ENCODE measurements at regions not wholly inside any gene's neighbourhood (a gene's known extent, or its start where the extent isn't known, plus 50 kb on each side); places are given as distances from the start of the nearest gene placed in this dataset.

DNA sequence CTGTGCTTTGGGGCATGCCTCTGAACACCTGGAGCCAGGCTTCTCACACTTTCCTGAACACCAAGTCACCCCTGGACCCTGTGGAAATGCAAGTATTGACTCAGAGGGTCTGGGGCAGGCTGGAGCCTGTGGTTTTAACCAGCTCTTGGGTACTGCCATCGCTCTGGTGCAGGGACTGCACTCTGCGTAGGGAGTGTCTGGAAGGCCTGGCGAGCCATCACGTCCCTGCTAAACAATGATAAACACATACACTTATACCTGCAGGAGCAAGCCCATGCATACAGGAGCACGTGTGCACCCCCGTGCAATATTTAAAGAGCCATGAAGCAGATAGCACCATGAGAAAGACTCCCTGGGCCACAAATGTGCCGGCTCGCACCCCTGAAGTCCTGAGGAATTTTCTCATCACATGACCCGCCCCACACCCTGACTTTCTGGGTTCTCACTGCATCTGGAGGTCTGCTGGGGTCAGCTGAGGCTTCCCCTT is 267.7 kb downstream of the GADD45G start:
- Mint-ChIP-seq H3K27ac (no peak overlapping the region), H3K4me1 (peaks cover 6% of the 10 kb centered on the region), H3K36me3 (no peaks in the 10 kb centered on the region), H3K4me3 (no peak overlapping the region), H3K9me3 (no peaks in the 10 kb centered on the region), H3K27me3 (ENCODE audit: low read depth) (no peaks in the 10 kb centered on the region)
- TF ChIP-seq, protein P1, sequence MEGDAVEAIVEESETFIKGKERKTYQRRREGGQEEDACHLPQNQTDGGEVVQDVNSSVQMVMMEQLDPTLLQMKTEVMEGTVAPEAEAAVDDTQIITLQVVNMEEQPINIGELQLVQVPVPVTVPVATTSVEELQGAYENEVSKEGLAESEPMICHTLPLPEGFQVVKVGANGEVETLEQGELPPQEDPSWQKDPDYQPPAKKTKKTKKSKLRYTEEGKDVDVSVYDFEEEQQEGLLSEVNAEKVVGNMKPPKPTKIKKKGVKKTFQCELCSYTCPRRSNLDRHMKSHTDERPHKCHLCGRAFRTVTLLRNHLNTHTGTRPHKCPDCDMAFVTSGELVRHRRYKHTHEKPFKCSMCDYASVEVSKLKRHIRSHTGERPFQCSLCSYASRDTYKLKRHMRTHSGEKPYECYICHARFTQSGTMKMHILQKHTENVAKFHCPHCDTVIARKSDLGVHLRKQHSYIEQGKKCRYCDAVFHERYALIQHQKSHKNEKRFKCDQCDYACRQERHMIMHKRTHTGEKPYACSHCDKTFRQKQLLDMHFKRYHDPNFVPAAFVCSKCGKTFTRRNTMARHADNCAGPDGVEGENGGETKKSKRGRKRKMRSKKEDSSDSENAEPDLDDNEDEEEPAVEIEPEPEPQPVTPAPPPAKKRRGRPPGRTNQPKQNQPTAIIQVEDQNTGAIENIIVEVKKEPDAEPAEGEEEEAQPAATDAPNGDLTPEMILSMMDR (IDR thresholded peaks at IDR 0.05; ENCODE audit: unreplicated experiment): no peak
- peak in 1 of 2 experiments; percentile 26 for DNase-seq (ENCODE audit: low spot score in 2 of 2, unreplicated experiment in 2 of 2)

- no peaks in the 10 kb centered on the region for H3K36me3 Mint-ChIP-seq
- TF ChIP-seq, protein P1 (IDR thresholded peaks at IDR 0.05; ENCODE audit: unreplicated experiment): no peak
- no peaks in the 10 kb centered on the region for H3K9me3 Mint-ChIP-seq
- no peaks in the 10 kb centered on the region for H3K27me3 Mint-ChIP-seq (ENCODE audit: low read depth)
- peak in 1 of 2 experiments; percentile 33 for DNase-seq (ENCODE audit: low spot score in 2 of 2, unreplicated experiment in 2 of 2)
- H3K4me3 Mint-ChIP-seq: no peak overlapping the region
- peaks cover 6% of the 10 kb centered on the region for H3K4me1 Mint-ChIP-seq
- no peak overlapping the region for H3K27ac Mint-ChIP-seq
These were observed 268.3 kb downstream of the GADD45G start for GRCh38 chr9:89872913-89873707.

GRCh38 chr9:89873801-89874200 is 269.0 kb downstream of the GADD45G start:
- H3K36me3 Mint-ChIP-seq: no peaks in the 10 kb centered on the region
- TF ChIP-seq, protein P1 (IDR thresholded peaks at IDR 0.05; ENCODE audit: unreplicated experiment): no peak
- no peak overlapping the region for H3K27ac Mint-ChIP-seq
- DNase-seq (ENCODE audit: low spot score in 2 of 2, unreplicated experiment in 2 of 2): no peak
- H3K27me3 Mint-ChIP-seq (ENCODE audit: low read depth): no peaks in the 10 kb centered on the region
- H3K4me1 Mint-ChIP-seq: peaks cover 6% of the 10 kb centered on the region
- no peaks in the 10 kb centered on the region for H3K9me3 Mint-ChIP-seq
- no peak overlapping the region for H3K4me3 Mint-ChIP-seq

- TF ChIP-seq, protein P1 (IDR thresholded peaks at IDR 0.05; ENCODE audit: unreplicated experiment): no peak
- peaks cover 6% of the 10 kb centered on the region for H3K4me1 Mint-ChIP-seq
- no peak overlapping the region for H3K4me3 Mint-ChIP-seq
- no peak overlapping the region for H3K27ac Mint-ChIP-seq
- no peaks in the 10 kb centered on the region for H3K36me3 Mint-ChIP-seq
- peak in 1 of 2 experiments; percentile 34 for DNase-seq (ENCODE audit: low spot score in 2 of 2, unreplicated experiment in 2 of 2)
- no peaks in the 10 kb centered on the region for H3K9me3 Mint-ChIP-seq
- no peaks in the 10 kb centered on the region for H3K27me3 Mint-ChIP-seq (ENCODE audit: low read depth)
These were observed 269.8 kb downstream of the GADD45G start for GRCh38 chr9:89874351-89875321.

GRCh38 chr9:89877051-89878002 is 272.5 kb downstream of the GADD45G start:
- H3K27me3 Mint-ChIP-seq (ENCODE audit: low read depth): no peaks in the 10 kb centered on the region
- H3K9me3 Mint-ChIP-seq: no peaks in the 10 kb centered on the region
- H3K4me1 Mint-ChIP-seq: peaks cover 2% of the 10 kb centered on the region
- peak in 1 of 2 experiments; percentile 29 for DNase-seq (ENCODE audit: low spot score in 2 of 2, unreplicated experiment in 2 of 2)
- H3K4me3 Mint-ChIP-seq: no peak overlapping the region
- TF ChIP-seq, protein P1 (IDR thresholded peaks at IDR 0.05; ENCODE audit: unreplicated experiment): no peak
- H3K36me3 Mint-ChIP-seq: no peaks in the 10 kb centered on the region
- H3K27ac Mint-ChIP-seq: no peak overlapping the region

Measured in mesothelial cell of epicardium (in vitro differentiated cells).